GM12878 (cell line): ENCODE measurements at regions not wholly inside any gene's neighbourhood (a gene's known extent, or its start where the extent isn't known, plus 50 kb on each side); places are given as distances from the start of the nearest gene placed in this dataset.

Experiments used
- ATAC-seq: fragments of 200-7000 bp; cut with Tn5 transposase; 3 replicates; pipeline ENCODE4 v1.9.1; 2020; ENCODE audit warnings: mild to moderate bottlenecking, moderate library complexity
- BruUV-seq: library from RNA; stranded (reverse); fragments of 400-500 nt; replicated peaks from 2 replicates; lab custom pipeline; 2021; lab: Mats Ljungman, UMichigan
- CTCF ChIA-PET: fragments of 300-600 bp; sonication (Branson Sonifier 250); formaldehyde crosslinking; extraction: SDS; loops from one replicate; lab custom pipeline; 2021; ENCODE audit warnings: inconsistent platforms; lab: Yijun Ruan, JAX
- POLR2A ChIA-PET: fragments of 350-600 bp; formaldehyde crosslinking; extraction: SDS; loops from one replicate; lab custom pipeline; 2021; ENCODE audit warnings: inconsistent platforms; lab: Charles Lee
- RAD21 ChIA-PET: fragments of 300-600 bp; sonication (Branson Sonifier 250); formaldehyde crosslinking; loops from one replicate; lab custom pipeline; 2023; ENCODE audit warnings: antibody characterized with exemption; ENCODE audit not compliant: unreplicated experiment; lab: Charles Lee
- SMC1A ChIA-PET: fragments of 300-600 bp; sonication (Branson Sonifier 250); formaldehyde crosslinking; loops from one replicate; lab custom pipeline; 2023; ENCODE audit not compliant: unreplicated experiment, uncharacterized antibody; lab: Charles Lee
- DNase-seq: peaks from one replicate; pipeline ENCODE4 v3.0.0-alpha.2; 2011; ENCODE audit warnings: low read depth, low spot score
- FAIRE-seq: peaks from 3 replicates; lab custom pipeline; 2011; peaks lifted over from hg19 to GRCh38; lab: Jason Lieb, UNC
- H2AFZ ChIP-seq: 2 replicates; pipeline ENCODE4 v1.6.0; 2011; ENCODE audit warnings: low read depth, low read length, control low read depth; ENCODE audit not compliant: control insufficient read depth
- H3K27ac ChIP-seq: 2 replicates; pipeline ENCODE4 v1.5.1; 2011; ENCODE audit warnings: control low read depth; ENCODE audit not compliant: control insufficient read depth, insufficient read depth
- H3K27me3 ChIP-seq, 2 experiments: replicated peaks in 1 of 2; 2 replicates each; pipeline versions ENCODE4 v1.6.0 to v1.6.1; 2011; ENCODE audit warnings: low read length in 1 of 2; ENCODE audit not compliant: control insufficient read depth in 2 of 2, insufficient read depth in 2 of 2
- H3K36me3 ChIP-seq, 2 experiments: 2 replicates each; pipeline ENCODE4 v1.5.1; 2011; ENCODE audit warnings: low read length in 1 of 2; ENCODE audit not compliant: control insufficient read depth in 2 of 2, insufficient read depth in 2 of 2
- H3K4me1 ChIP-seq: 2 replicates; pipeline ENCODE4 v1.6.1; 2011; ENCODE audit warnings: mild to moderate bottlenecking, low read length, moderate library complexity, mixed read lengths; ENCODE audit not compliant: control insufficient read depth, insufficient read depth
- H3K4me2 ChIP-seq: 2 replicates; pipeline ENCODE4 v1.6.0; 2011; ENCODE audit warnings: control low read depth; ENCODE audit not compliant: control insufficient read depth, insufficient read depth
- H3K4me3 ChIP-seq: fragments of 200-600 bp; sonication (generic); 2 replicates; pipeline ENCODE4 v1.5.1; 2016
- H3K79me2 ChIP-seq: 2 replicates; pipeline ENCODE4 v1.6.0; 2011; ENCODE audit warnings: low read length; ENCODE audit not compliant: control insufficient read depth, insufficient read depth
- H3K9ac ChIP-seq: 2 replicates; pipeline ENCODE4 v1.8.0; 2011; ENCODE audit warnings: low read length, control low read depth, mixed read lengths; ENCODE audit not compliant: control insufficient read depth, insufficient read depth
- H3K9me3 ChIP-seq: replicated peaks from 3 replicates; pipeline ENCODE4 v1.5.1; 2011; ENCODE audit warnings: mild to moderate bottlenecking, low read length; ENCODE audit not compliant: control insufficient read depth, insufficient read depth
- H4K20me1 ChIP-seq: 2 replicates; pipeline ENCODE4 v1.6.0; 2011; ENCODE audit not compliant: control insufficient read depth, insufficient read depth
- FOXM1 ChIP-seq: IDR thresholded peaks from 2 replicates; pipeline ENCODE4 v1.6.1; 2012; ENCODE audit warnings: low read depth, mild to moderate bottlenecking, inconsistent platforms, low read length, moderate library complexity
- JUNB ChIP-seq: IDR thresholded peaks from 2 replicates; pipeline ENCODE4 v1.6.1; 2016; ENCODE audit warnings: antibody characterized with exemption, mild to moderate bottlenecking
- NFYA ChIP-seq: IDR thresholded peaks from 2 replicates; pipeline ENCODE4 v1.6.1; 2011; ENCODE audit warnings: low read depth, mild to moderate bottlenecking, low read length, improper control_type of control experiment, borderline replicate concordance
- NR2C1 ChIP-seq: fragments of 450-650 bp; IDR thresholded peaks from 2 replicates; pipeline ENCODE4 v1.6.1; 2017; ENCODE audit warnings: antibody characterized with exemption, mild to moderate bottlenecking, moderate library complexity
- RAD21 ChIP-seq: IDR thresholded peaks from 2 replicates; pipeline ENCODE4 v1.6.1; 2011; ENCODE audit warnings: mild to moderate bottlenecking, low read depth, low read length, moderate library complexity; ENCODE audit not compliant: insufficient read depth
- RB1 ChIP-seq: fragments of 450-650 bp; formaldehyde crosslinking; IDR thresholded peaks from 2 replicates; pipeline ENCODE4 v1.6.1; 2017; ENCODE audit warnings: mild to moderate bottlenecking, borderline replicate concordance
- RBBP5 ChIP-seq: fragments of 200-600 bp; sonication (generic); conservative IDR thresholded peaks from 2 replicates; pipeline ENCODE4 v1.6.1; 2016
- SP1 ChIP-seq: IDR thresholded peaks from one replicate; pipeline ENCODE4 v1.6.1; 2011; ENCODE audit warnings: low read depth, low read length
- TAF1 ChIP-seq: IDR thresholded peaks from 2 replicates; pipeline ENCODE4 v1.6.1; 2011; ENCODE audit warnings: mild to moderate bottlenecking, low read depth, low read length, borderline replicate concordance
- WRNIP1 ChIP-seq: IDR thresholded peaks from 2 replicates; pipeline ENCODE4 v1.6.1; 2011; ENCODE audit warnings: low read depth, low read length, improper control_type of control experiment, borderline replicate concordance
- WGBS: methylation state at CpG from one replicate; pipeline ENCODE4 v1.1.6; 2016; ENCODE audit warnings: low lambda C conversion rate; ENCODE audit not compliant: insufficient replicate concordance, insufficient coverage; ENCODE audit errors: missing lambda C conversion rate; 5-methylcytosine and 5-hydroxymethylcytosine counted together
- in situ Hi-C: fragments of 300-500 bp; cut with MboI; formaldehyde crosslinking; loops from 9 replicates; pipeline ENCODE4 v1.14.3; 2018; ENCODE audit warnings: mixed read lengths
- intact Hi-C: fragments of 100-400 bp; cut with micrococcal nuclease; formaldehyde crosslinking; loops from one replicate; pipeline ENCODE4 v1.14.2; 2022; ENCODE audit not compliant: unreplicated experiment
- TF ChIP-seq, protein P1 (sequence below): fragments of 450-650 bp; IDR thresholded peaks from 2 replicates; pipeline ENCODE4 v1.6.1; 2016; ENCODE audit warnings: mild to moderate bottlenecking, moderate library complexity, borderline replicate concordance
- TF ChIP-seq, protein P2 (sequence below): fragments of 150-350 bp; IDR thresholded peaks from 2 replicates; pipeline ENCODE4 v1.6.1; 2016; ENCODE audit warnings: low read depth, low read length

DNA sequence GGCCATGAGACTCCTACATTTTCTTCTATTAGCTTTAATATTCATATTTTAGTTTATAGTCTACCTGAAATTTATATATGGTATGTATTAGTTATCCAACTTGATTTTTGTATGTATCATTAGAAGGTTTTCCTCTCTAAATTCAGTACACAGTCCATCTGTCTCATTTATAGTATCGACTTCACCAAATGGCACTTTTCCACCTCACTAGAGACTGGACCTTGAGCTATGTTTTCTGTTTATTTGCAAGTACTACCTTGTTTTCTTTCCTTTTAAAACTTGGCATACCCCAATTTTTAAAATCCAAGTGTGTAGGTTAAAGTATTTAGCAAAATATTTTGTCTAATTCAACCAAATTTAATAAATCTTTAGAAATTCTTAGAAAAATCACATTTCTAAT is 1137.5 kb downstream of the NSUN3 start:
- no peaks in the 10 kb centered on the region for H3K4me1 ChIP-seq
- RAD21 ChIA-PET = no interaction called here
- 0% methylated on average over 1 of the region's 1 CpG for WGBS
- no peak overlapping the region for H2AFZ ChIP-seq
- H3K79me2 ChIP-seq = no peaks in the 10 kb centered on the region
- TF ChIP-seq RAD21 = no peak
- TF ChIP-seq NR2C1 = no peak
- TF ChIP-seq, protein P1, sequence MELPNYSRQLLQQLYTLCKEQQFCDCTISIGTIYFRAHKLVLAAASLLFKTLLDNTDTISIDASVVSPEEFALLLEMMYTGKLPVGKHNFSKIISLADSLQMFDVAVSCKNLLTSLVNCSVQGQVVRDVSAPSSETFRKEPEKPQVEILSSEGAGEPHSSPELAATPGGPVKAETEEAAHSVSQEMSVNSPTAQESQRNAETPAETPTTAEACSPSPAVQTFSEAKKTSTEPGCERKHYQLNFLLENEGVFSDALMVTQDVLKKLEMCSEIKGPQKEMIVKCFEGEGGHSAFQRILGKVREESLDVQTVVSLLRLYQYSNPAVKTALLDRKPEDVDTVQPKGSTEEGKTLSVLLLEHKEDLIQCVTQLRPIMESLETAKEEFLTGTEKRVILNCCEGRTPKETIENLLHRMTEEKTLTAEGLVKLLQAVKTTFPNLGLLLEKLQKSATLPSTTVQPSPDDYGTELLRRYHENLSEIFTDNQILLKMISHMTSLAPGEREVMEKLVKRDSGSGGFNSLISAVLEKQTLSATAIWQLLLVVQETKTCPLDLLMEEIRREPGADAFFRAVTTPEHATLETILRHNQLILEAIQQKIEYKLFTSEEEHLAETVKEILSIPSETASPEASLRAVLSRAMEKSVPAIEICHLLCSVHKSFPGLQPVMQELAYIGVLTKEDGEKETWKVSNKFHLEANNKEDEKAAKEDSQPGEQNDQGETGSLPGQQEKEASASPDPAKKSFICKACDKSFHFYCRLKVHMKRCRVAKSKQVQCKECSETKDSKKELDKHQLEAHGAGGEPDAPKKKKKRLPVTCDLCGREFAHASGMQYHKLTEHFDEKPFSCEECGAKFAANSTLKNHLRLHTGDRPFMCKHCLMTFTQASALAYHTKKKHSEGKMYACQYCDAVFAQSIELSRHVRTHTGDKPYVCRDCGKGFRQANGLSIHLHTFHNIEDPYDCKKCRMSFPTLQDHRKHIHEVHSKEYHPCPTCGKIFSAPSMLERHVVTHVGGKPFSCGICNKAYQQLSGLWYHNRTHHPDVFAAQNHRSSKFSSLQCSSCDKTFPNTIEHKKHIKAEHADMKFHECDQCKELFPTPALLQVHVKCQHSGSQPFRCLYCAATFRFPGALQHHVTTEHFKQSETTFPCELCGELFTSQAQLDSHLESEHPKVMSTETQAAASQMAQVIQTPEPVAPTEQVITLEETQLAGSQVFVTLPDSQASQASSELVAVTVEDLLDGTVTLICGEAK = no peak
- TF ChIP-seq, protein P2, sequence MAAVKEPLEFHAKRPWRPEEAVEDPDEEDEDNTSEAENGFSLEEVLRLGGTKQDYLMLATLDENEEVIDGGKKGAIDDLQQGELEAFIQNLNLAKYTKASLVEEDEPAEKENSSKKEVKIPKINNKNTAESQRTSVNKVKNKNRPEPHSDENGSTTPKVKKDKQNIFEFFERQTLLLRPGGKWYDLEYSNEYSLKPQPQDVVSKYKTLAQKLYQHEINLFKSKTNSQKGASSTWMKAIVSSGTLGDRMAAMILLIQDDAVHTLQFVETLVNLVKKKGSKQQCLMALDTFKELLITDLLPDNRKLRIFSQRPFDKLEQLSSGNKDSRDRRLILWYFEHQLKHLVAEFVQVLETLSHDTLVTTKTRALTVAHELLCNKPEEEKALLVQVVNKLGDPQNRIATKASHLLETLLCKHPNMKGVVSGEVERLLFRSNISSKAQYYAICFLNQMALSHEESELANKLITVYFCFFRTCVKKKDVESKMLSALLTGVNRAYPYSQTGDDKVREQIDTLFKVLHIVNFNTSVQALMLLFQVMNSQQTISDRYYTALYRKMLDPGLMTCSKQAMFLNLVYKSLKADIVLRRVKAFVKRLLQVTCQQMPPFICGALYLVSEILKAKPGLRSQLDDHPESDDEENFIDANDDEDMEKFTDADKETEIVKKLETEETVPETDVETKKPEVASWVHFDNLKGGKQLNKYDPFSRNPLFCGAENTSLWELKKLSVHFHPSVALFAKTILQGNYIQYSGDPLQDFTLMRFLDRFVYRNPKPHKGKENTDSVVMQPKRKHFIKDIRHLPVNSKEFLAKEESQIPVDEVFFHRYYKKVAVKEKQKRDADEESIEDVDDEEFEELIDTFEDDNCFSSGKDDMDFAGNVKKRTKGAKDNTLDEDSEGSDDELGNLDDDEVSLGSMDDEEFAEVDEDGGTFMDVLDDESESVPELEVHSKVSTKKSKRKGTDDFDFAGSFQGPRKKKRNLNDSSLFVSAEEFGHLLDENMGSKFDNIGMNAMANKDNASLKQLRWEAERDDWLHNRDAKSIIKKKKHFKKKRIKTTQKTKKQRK = no peak
- TF ChIP-seq RBBP5 = no peak
- TF ChIP-seq NFYA = no peak
- TF ChIP-seq TAF1 = no peak
- no peak for TF ChIP-seq RB1
- no peak for TF ChIP-seq JUNB
- no peak for TF ChIP-seq SP1
- no peak for TF ChIP-seq WRNIP1
- TF ChIP-seq FOXM1 = no peak
- DNase-seq (no peak), FAIRE-seq (no peak), ATAC-seq (no peak)
- H3K4me2 ChIP-seq = no peak overlapping the region
- H3K36me3 ChIP-seq = no peaks in the 10 kb centered on the region
- H4K20me1 ChIP-seq = no peaks in the 10 kb centered on the region
- intact Hi-C loops = no loop called here
- no peak overlapping the region for H3K27ac ChIP-seq
- H3K4me3 ChIP-seq = no peak overlapping the region
- H3K9me3 ChIP-seq = no peaks in the 10 kb centered on the region
- no peaks in the 10 kb centered on the region for H3K27me3 ChIP-seq
- no TSS peak for BruUV-seq
- POLR2A ChIA-PET = no interaction called here
- no peak overlapping the region for H3K9ac ChIP-seq
- CTCF ChIA-PET = no interaction called here
- in situ Hi-C loops = no loop called here
- SMC1A ChIA-PET = no interaction called here
